NCI-H187 treated with DMSO at 0.1 percent for 48 hours (cell line): ENCODE measurements at regions not wholly inside any gene's neighbourhood (a gene's known extent, or its start where the extent isn't known, plus 50 kb on each side); places are given as distances from the start of the nearest gene placed in this dataset.

ENCODE experiments used
- DNase-seq: peaks from one replicate; lab custom pipeline; 2025; lab: John Stamatoyannopoulos, UW

GRCh38 chr12:119245904-119246494 lies 67.3 kb downstream of the HSPB8 start:
- no peak for DNase-seq

GRCh38 chr12:119247007-119247719 lies 68.4 kb downstream of the HSPB8 start:
- no peak for DNase-seq

GRCh38 chr12:119247720-119248043 lies 69.0 kb downstream of the HSPB8 start:
- no peak for DNase-seq

- DNase-seq = no peak
Observed at GRCh38 chr12:119249383-119250155, 70.8 kb downstream of the HSPB8 start.

- DNase-seq = no peak
Observed at GRCh38 chr12:119255314-119255713, 76.6 kb downstream of the HSPB8 start.

- peak; percentile 87 for DNase-seq
Observed at GRCh38 chr12:119258149-119258548, 76.4 kb upstream of the CCDC60 start.

- DNase-seq = peak; percentile 83
Observed at GRCh38 chr12:119258556-119258955, 76.0 kb upstream of the CCDC60 start.

- DNase-seq = no peak
Observed at GRCh38 chr12:119259484-119259883, 75.0 kb upstream of the CCDC60 start.

GRCh38 chr12:119262388-119262787 lies 72.1 kb upstream of the CCDC60 start:
- DNase-seq = no peak

GRCh38 chr12:119263466-119263865 lies 71.1 kb upstream of the CCDC60 start:
- DNase-seq = no peak

GRCh38 chr12:119266963-119267362 lies 67.6 kb upstream of the CCDC60 start:
- no peak for DNase-seq

- DNase-seq = no peak
Observed at GRCh38 chr12:119274636-119275065, 59.9 kb upstream of the CCDC60 start.

- DNase-seq = no peak
Observed at GRCh38 chr12:119283310-119283709, 51.2 kb upstream of the CCDC60 start.
